Thyroid gland (tissue), 4 donors: ENCODE measurements at regions not wholly inside any gene's neighbourhood (a gene's known extent, or its start where the extent isn't known, plus 50 kb on each side); places are given as distances from the start of the nearest gene placed in this dataset.

Experiments used
- DNase-seq, 2 donors: peaks; one replicate each; pipeline ENCODE4 v3.0.0-alpha.2; 2019
- H3K27ac ChIP-seq, 3 donors: fragments of 200-600 bp; sonication (generic); 1 replicate in 2 of 3; 2 replicates in 1 of 3; pipeline ENCODE4 v1.5.1; 2016 to 2019; ENCODE audit warnings: mild to moderate bottlenecking in 1 of 3, moderate library complexity in 1 of 3
- H3K27me3 ChIP-seq: fragments of 200-600 bp; sonication (generic); one replicate; pipeline ENCODE4 v1.5.1; 2019
- H3K36me3 ChIP-seq, 2 donors: fragments of 200-600 bp; sonication (generic); one replicate each; pipeline ENCODE4 v1.5.1; 2016 to 2019
- H3K4me1 ChIP-seq, 2 donors: fragments of 200-600 bp; sonication (generic); one replicate each; pipeline ENCODE4 v1.5.1; 2017 to 2019
- H3K4me3 ChIP-seq, 3 donors: fragments of 200-600 bp; sonication (generic); replicated peaks in 1 of 3; 1 replicate in 2 of 3; 2 replicates in 1 of 3; pipeline ENCODE4 v1.5.1; 2016; ENCODE audit warnings: mild to moderate bottlenecking in 1 of 3
- H3K9me3 ChIP-seq: fragments of 200-600 bp; sonication (generic); one replicate; pipeline ENCODE4 v1.5.1; 2017
- CTCF ChIP-seq, 6 experiments: fragments of 200-600 bp in 3 of 6; fragments of 450-650 bp in 3 of 6; sonication (generic) in 3 of 6; IDR thresholded peaks; one replicate each; pipeline ENCODE4 v1.5.1; 2016 to 2019; ENCODE audit warnings: antibody characterized with exemption in 6 of 6, mild to moderate bottlenecking in 2 of 6, inconsistent platforms in 1 of 6, moderate library complexity in 1 of 6
- POLR2A ChIP-seq, 2 donors: fragments of 450-650 bp; IDR thresholded peaks; one replicate each; pipeline ENCODE4 v1.6.1; 2017; ENCODE audit warnings: antibody characterized with exemption in 2 of 2, mild to moderate bottlenecking in 2 of 2, moderate library complexity in 1 of 2
- WGBS, 2 donors: methylation state at CpG; one replicate each; pipeline ENCODE4 v1.1.5; 2017; 5-methylcytosine and 5-hydroxymethylcytosine counted together
- intact Hi-C: fragments of 100-400 bp; cut with DNase I; formaldehyde crosslinking; loops from one replicate; pipeline ENCODE4 v1.15.1; 2023

GRCh38 chr5:82599030-82599429 is 320.9 kb upstream of the RPS23 start:
- 90 to 92% methylated on average over 1 of the region's 1 CpG for WGBS, 2 donors
- Histone ChIP-seq H3K27me3 (no peaks in the 10 kb centered on the region), H3K36me3 (no peaks in the 10 kb centered on the region), H3K4me1 (no peaks in the 10 kb centered on the region), H3K27ac (no peak overlapping the region), H3K9me3 (no peaks in the 10 kb centered on the region), H3K4me3 (no peak overlapping the region)
- DNase-seq, result no peak
- intact Hi-C loops, result no loop called here
- TF ChIP-seq POLR2A (IDR thresholded peaks at IDR 0.05) (no peak), CTCF (IDR thresholded peaks at IDR 0.05) (no peak)

- no peak for DNase-seq
- Histone ChIP-seq H3K9me3 (no peaks in the 10 kb centered on the region), H3K4me3 (no peak overlapping the region), H3K4me1 (no peaks in the 10 kb centered on the region), H3K27me3 (no peaks in the 10 kb centered on the region), H3K36me3 (no peaks in the 10 kb centered on the region), H3K27ac (no peak overlapping the region)
- intact Hi-C loops, result no loop called here
- TF ChIP-seq CTCF (IDR thresholded peaks at IDR 0.05), result no peak
Measured at GRCh38 chr5:82597437-82597836, 319.3 kb upstream of the RPS23 start.

GRCh38 chr5:82596451-82596850 is 318.3 kb upstream of the RPS23 start:
- Histone ChIP-seq H3K27me3 (no peaks in the 10 kb centered on the region), H3K36me3 (no peaks in the 10 kb centered on the region), H3K4me3 (no peak overlapping the region), H3K9me3 (no peaks in the 10 kb centered on the region), H3K4me1 (no peaks in the 10 kb centered on the region), H3K27ac (no peak overlapping the region)
- 89 to 92% methylated on average over 5 of the region's 5 CpGs for WGBS, 2 donors
- intact Hi-C loops, result no loop called here
- no peak for DNase-seq
- TF ChIP-seq POLR2A (IDR thresholded peaks at IDR 0.05), result no peak
- TF ChIP-seq CTCF (IDR thresholded peaks at IDR 0.05), result no peak

- Histone ChIP-seq H3K36me3 (no peaks in the 10 kb centered on the region), H3K27ac (no peak overlapping the region), H3K4me3 (no peak overlapping the region), H3K27me3 (no peaks in the 10 kb centered on the region), H3K9me3 (no peaks in the 10 kb centered on the region), H3K4me1 (no peaks in the 10 kb centered on the region)
- TF ChIP-seq CTCF (IDR thresholded peaks at IDR 0.05) (no peak), POLR2A (IDR thresholded peaks at IDR 0.05) (no peak)
- intact Hi-C loops, result no loop called here
- 70 to 77% methylated on average over 4 of the region's 4 CpGs for WGBS, 2 donors
- no peak for DNase-seq
Measured at GRCh38 chr5:82595113-82595512, 317.0 kb upstream of the RPS23 start.

- Histone ChIP-seq H3K36me3 (no peaks in the 10 kb centered on the region), H3K27ac (no peak overlapping the region), H3K9me3 (no peaks in the 10 kb centered on the region), H3K27me3 (no peaks in the 10 kb centered on the region), H3K4me1 (no peaks in the 10 kb centered on the region), H3K4me3 (no peak overlapping the region)
- intact Hi-C loops, result no loop called here
- no peak for TF ChIP-seq POLR2A (IDR thresholded peaks at IDR 0.05)
- no peak for TF ChIP-seq CTCF (IDR thresholded peaks at IDR 0.05)
- DNase-seq, result no peak
- 39 to 68% methylated on average over 1 of the region's 1 CpG for WGBS, 2 donors
Measured at GRCh38 chr5:82594097-82594496, 315.9 kb upstream of the RPS23 start.
